ENCODE measurements at regions not wholly inside any gene's neighbourhood (a gene's known extent, or its start where the extent isn't known, plus 50 kb on each side); places are given as distances from the start of the nearest gene placed in this dataset.

- no peak for TF ChIP-seq SP1 (IDR thresholded peaks at IDR 0.05)
- no peak for TF ChIP-seq FOXK2 (IDR thresholded peaks at IDR 0.05)
- TF ChIP-seq BHLHE40 (IDR thresholded peaks at IDR 0.05; ENCODE audit: borderline replicate concordance) = no peak
- no peak for TF ChIP-seq FOXM1 (IDR thresholded peaks at IDR 0.05; ENCODE audit: borderline replicate concordance)
- no peak for TF ChIP-seq SUZ12 (IDR thresholded peaks at IDR 0.05)
- no peak for TF ChIP-seq ZNF384 (IDR thresholded peaks at IDR 0.05)
- TF ChIP-seq CTBP1 (IDR thresholded peaks at IDR 0.05; ENCODE audit: borderline replicate concordance) = no peak
These were observed 172.4 kb upstream of the SOX5 start for GRCh38 chr12:24121911-24122310.
